Coronary artery (tissue), 2 donors: ENCODE measurements at regions not wholly inside any gene's neighbourhood (a gene's known extent, or its start where the extent isn't known, plus 50 kb on each side); places are given as distances from the start of the nearest gene placed in this dataset.

ENCODE experiments used
- DNase-seq: peaks from one replicate; pipeline ENCODE4 v3.0.0-alpha.2; 2017; ENCODE audit warnings: low spot score
- H3K27ac ChIP-seq, 2 donors: fragments of 200-600 bp; sonication (generic); one replicate each; pipeline ENCODE4 v1.5.1; 2016 to 2019
- H3K4me3 ChIP-seq: fragments of 200-600 bp; sonication (generic); 2 replicates; pipeline ENCODE4 v1.5.1; 2016; ENCODE audit warnings: mild to moderate bottlenecking, moderate library complexity
- CTCF ChIP-seq: fragments of 200-600 bp; sonication (generic); IDR thresholded peaks from one replicate; pipeline ENCODE4 v1.5.1; 2019; ENCODE audit warnings: antibody characterized with exemption

GRCh38 chr11:127217452-127218274 lies 217.1 kb upstream of the KIRREL3 start:
- Histone ChIP-seq H3K27ac (no peak overlapping the region), H3K4me3 (no peak overlapping the region)
- no peak for DNase-seq
- TF ChIP-seq CTCF = no peak

GRCh38 chr11:127205688-127206217 lies 205.2 kb upstream of the KIRREL3 start:
- no peak for TF ChIP-seq CTCF
- no peak overlapping the region for H3K4me3 ChIP-seq
- DNase-seq = no peak
- no peak overlapping the region for H3K27ac ChIP-seq

- Histone ChIP-seq H3K27ac (no peak overlapping the region), H3K4me3 (no peak overlapping the region)
- DNase-seq = no peak
- TF ChIP-seq CTCF = no peak
Measured at GRCh38 chr11:127203490-127203889, 202.9 kb upstream of the KIRREL3 start.

- H3K4me3 ChIP-seq = no peak overlapping the region
- H3K27ac ChIP-seq = no peak overlapping the region
- no peak for TF ChIP-seq CTCF
- no peak for DNase-seq
Measured at GRCh38 chr11:127202105-127202504, 201.5 kb upstream of the KIRREL3 start.

GRCh38 chr11:127199306-127199801 lies 198.8 kb upstream of the KIRREL3 start:
- DNase-seq = no peak
- TF ChIP-seq CTCF = no peak
- Histone ChIP-seq H3K27ac (no peak overlapping the region), H3K4me3 (no peak overlapping the region)

GRCh38 chr11:127195501-127196120 lies 195.0 kb upstream of the KIRREL3 start:
- DNase-seq = no peak
- no peak overlapping the region for H3K27ac ChIP-seq
- no peak overlapping the region for H3K4me3 ChIP-seq
- TF ChIP-seq CTCF = no peak
